Left colon (tissue), 2 donors: ENCODE measurements at regions not wholly inside any gene's neighbourhood (a gene's known extent, or its start where the extent isn't known, plus 50 kb on each side); places are given as distances from the start of the nearest gene placed in this dataset.
"Not testable (repeated sequence)": the region's sequence is repeated elsewhere in the genome, so short reads cannot be mapped to it uniquely, and the experiment has no call there.

Source experiments
- ATAC-seq: fragments of 200-7000 bp; cut with Tn5 transposase; one replicate; pipeline ENCODE4 v1.9.1; 2020; ENCODE audit warnings: mild to moderate bottlenecking, moderate library complexity
- DNase-seq, 2 donors: peaks; one replicate each; pipeline ENCODE4 v3.0.0-alpha.2; 2020
- intact Hi-C, 2 donors: fragments of 100-400 bp; cut with DNase I in 1 of 2; cut with micrococcal nuclease in 1 of 2; formaldehyde crosslinking; loops; one replicate each; pipeline versions ENCODE4 v1.11.2 to v1.14.0; 2022; cut with DNase I, micrococcal nuclease
- donor health status: DM: no; HTN: no; CAD: no.
- donor health status: DM: yes; HTN: yes; CAD: no.

- DNase-seq, result no peak
- ATAC-seq, result no peak
- intact Hi-C loops, result no loop called here
Measured at GRCh38 chr11:39462506-39462905, 1996.9 kb downstream of the LRRC4C start.

GRCh38 chr11:39461066-39461465 is 1998.4 kb downstream of the LRRC4C start:
- ATAC-seq, result no peak
- no peak for DNase-seq

GRCh38 chr11:39459606-39460005 is 1999.8 kb downstream of the LRRC4C start:
- no peak for ATAC-seq

More at GRCh38 chr11:39461066-39461465, 1998.4 kb downstream of the LRRC4C start:
- intact Hi-C loops, result no loop called here

GRCh38 chr11:39458481-39458880 is 2001.0 kb downstream of the LRRC4C start:
- intact Hi-C loops, result no loop called here
- DNase-seq (no peak), ATAC-seq (no peak)

More at GRCh38 chr11:39459606-39460005, 1999.8 kb downstream of the LRRC4C start:
- intact Hi-C loops, result no loop called here
- no peak for DNase-seq

GRCh38 chr11:39443424-39444022 is 2015.9 kb downstream of the LRRC4C start:
- no peak for DNase-seq
- ATAC-seq, result no peak
- intact Hi-C loops, result no loop called here

- ATAC-seq, result no peak
- intact Hi-C loops, result no loop called here
- no peak for DNase-seq
Measured at GRCh38 chr11:39442177-39442576, 2017.3 kb downstream of the LRRC4C start.

GRCh38 chr11:39435641-39436040 is 2023.8 kb downstream of the LRRC4C start:
- ATAC-seq (no peak), DNase-seq (no peak)
- intact Hi-C loops, result no loop called here

GRCh38 chr11:39434466-39434865 is 2025.0 kb downstream of the LRRC4C start:
- DNase-seq, result no peak
- intact Hi-C loops, result no loop called here
- no peak for ATAC-seq

- DNase-seq, result no peak
- intact Hi-C loops, result no loop called here
- no peak for ATAC-seq
Measured at GRCh38 chr11:39432929-39433328, 2026.5 kb downstream of the LRRC4C start.

GRCh38 chr11:39425226-39425625 is 2034.2 kb downstream of the LRRC4C start:
- no peak for ATAC-seq
- intact Hi-C loops, result no loop called here

GRCh38 chr11:39412117-39412516 is 2047.3 kb downstream of the LRRC4C start:
- DNase-seq (no peak), ATAC-seq (no peak)
- intact Hi-C loops, result no loop called here

More at GRCh38 chr11:39425226-39425625, 2034.2 kb downstream of the LRRC4C start:
- DNase-seq, result no peak

GRCh38 chr11:39385911-39386310 is 2073.5 kb downstream of the LRRC4C start:
- ATAC-seq, result no peak

GRCh38 chr11:39374963-39375698 is 2084.3 kb downstream of the LRRC4C start:
- no peak for DNase-seq
- intact Hi-C loops, result no loop called here
- no peak for ATAC-seq

More at GRCh38 chr11:39385911-39386310, 2073.5 kb downstream of the LRRC4C start:
- intact Hi-C loops, result no loop called here
- no peak for DNase-seq

GRCh38 chr11:39367534-39367933 is 2091.9 kb downstream of the LRRC4C start:
- intact Hi-C loops, result no loop called here
- ATAC-seq, result no peak
- no peak for DNase-seq

- no peak for DNase-seq
- no peak for ATAC-seq
- intact Hi-C loops, result no loop called here
Measured at GRCh38 chr11:39365809-39366436, 2093.5 kb downstream of the LRRC4C start.

- ATAC-seq, result no peak
- intact Hi-C loops, result no loop called here
- DNase-seq, result no peak
Measured at GRCh38 chr11:39363571-39363970, 2095.9 kb downstream of the LRRC4C start.

GRCh38 chr11:39361557-39361956 is 2097.9 kb downstream of the LRRC4C start:
- intact Hi-C loops, result no loop called here
- ATAC-seq, result no peak
- DNase-seq, result no peak

GRCh38 chr11:39345834-39346442 is 2113.5 kb downstream of the LRRC4C start:
- ATAC-seq, result no peak
- intact Hi-C loops, result no loop called here
- DNase-seq, result no peak

GRCh38 chr11:39341461-39341860 is 2118.0 kb downstream of the LRRC4C start:
- ATAC-seq (no peak), DNase-seq (no peak)
- intact Hi-C loops, result no loop called here

GRCh38 chr11:39333006-39333405 is 2126.4 kb downstream of the LRRC4C start:
- ATAC-seq, intact Hi-C loops: not testable (repeated sequence)

More at GRCh38 chr11:39333006-39333405, 2126.4 kb downstream of the LRRC4C start:
- not testable (repeated sequence) for DNase-seq
